HCT116 (cell line): ENCODE measurements at regions not wholly inside any gene's neighbourhood (a gene's known extent, or its start where the extent isn't known, plus 50 kb on each side); places are given as distances from the start of the nearest gene placed in this dataset.

Experiments
- EZH2phosphoT487 ChIP-seq: fragments of 200-600 bp; IDR thresholded peaks from 2 replicates; pipeline ENCODE4 v1.6.1; 2018; ENCODE audit warnings: antibody characterized with exemption, borderline replicate concordance
- MAX ChIP-seq: IDR thresholded peaks from 2 replicates; pipeline ENCODE4 v1.6.1; 2012
- POLR2A ChIP-seq: IDR thresholded peaks from 2 replicates; pipeline ENCODE4 v1.7.0; 2011; ENCODE audit warnings: borderline replicate concordance; ENCODE audit not compliant: insufficient read depth, insufficient read length; ENCODE audit errors: extremely low read depth
- TF ChIP-seq, protein P1 (sequence below), 3 experiments: fragments of 200-600 bp in 1 of 3; sonication (generic) in 1 of 3; IDR thresholded peaks in 2 of 3; conservative IDR thresholded peaks in 1 of 3; 2 replicates each; pipeline ENCODE4 v1.5.1; 2012 to 2017; ENCODE audit warnings: low read depth in 2 of 3, low read length in 2 of 3, antibody characterized with exemption in 1 of 3, borderline replicate concordance in 1 of 3, control low read depth in 1 of 3, mild to moderate bottlenecking in 1 of 3, mixed read lengths in 1 of 3, mixed run types in 1 of 3, moderate library complexity in 1 of 3; ENCODE audit not compliant: insufficient read depth in 1 of 3

GRCh38 chr3:5569152-5569551, 381.6 kb downstream of the EDEM1 start:
- TF ChIP-seq, protein P1, sequence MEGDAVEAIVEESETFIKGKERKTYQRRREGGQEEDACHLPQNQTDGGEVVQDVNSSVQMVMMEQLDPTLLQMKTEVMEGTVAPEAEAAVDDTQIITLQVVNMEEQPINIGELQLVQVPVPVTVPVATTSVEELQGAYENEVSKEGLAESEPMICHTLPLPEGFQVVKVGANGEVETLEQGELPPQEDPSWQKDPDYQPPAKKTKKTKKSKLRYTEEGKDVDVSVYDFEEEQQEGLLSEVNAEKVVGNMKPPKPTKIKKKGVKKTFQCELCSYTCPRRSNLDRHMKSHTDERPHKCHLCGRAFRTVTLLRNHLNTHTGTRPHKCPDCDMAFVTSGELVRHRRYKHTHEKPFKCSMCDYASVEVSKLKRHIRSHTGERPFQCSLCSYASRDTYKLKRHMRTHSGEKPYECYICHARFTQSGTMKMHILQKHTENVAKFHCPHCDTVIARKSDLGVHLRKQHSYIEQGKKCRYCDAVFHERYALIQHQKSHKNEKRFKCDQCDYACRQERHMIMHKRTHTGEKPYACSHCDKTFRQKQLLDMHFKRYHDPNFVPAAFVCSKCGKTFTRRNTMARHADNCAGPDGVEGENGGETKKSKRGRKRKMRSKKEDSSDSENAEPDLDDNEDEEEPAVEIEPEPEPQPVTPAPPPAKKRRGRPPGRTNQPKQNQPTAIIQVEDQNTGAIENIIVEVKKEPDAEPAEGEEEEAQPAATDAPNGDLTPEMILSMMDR (IDR thresholded peaks at IDR 0.05 in 2 of 3, conservative IDR thresholded peaks at IDR 0.05 in 1 of 3; ENCODE audit: borderline replicate concordance in 1 of 3, insufficient read depth in 1 of 3, low read depth in 2 of 3, low read length in 2 of 3), result no peak
- TF ChIP-seq MAX, result no peak
- no peak for TF ChIP-seq POLR2A
- TF ChIP-seq EZH2phosphoT487, result no peak
